Pancreas (tissue), 10 donors: ENCODE measurements at regions not wholly inside any gene's neighbourhood (a gene's known extent, or its start where the extent isn't known, plus 50 kb on each side); places are given as distances from the start of the nearest gene placed in this dataset.
"Not testable (repeated sequence)": the region's sequence is repeated elsewhere in the genome, so short reads cannot be mapped to it uniquely, and the experiment has no call there.

ENCODE experiments used
- ATAC-seq, 4 donors: fragments of 200-7000 bp; cut with Tn5 transposase; one replicate each; pipeline versions ENCODE4 v1.8.0 to v1.9.1; 2020; ENCODE audit warnings: mild to moderate bottlenecking in 4 of 4, moderate library complexity in 4 of 4
- DNase-seq, 6 donors: peaks; one replicate each; pipeline ENCODE4 v3.0.0-alpha.2; 2020
- FAIRE-seq: peaks from 2 replicates; lab custom pipeline; 2012; peaks lifted over from hg19 to GRCh38; lab: Jason Lieb, UNC
- H3K27ac ChIP-seq, 4 donors: fragments of 200-600 bp; sonication (generic); 1 replicate in 3 of 4; 2 replicates in 1 of 4; pipeline versions ENCODE4 v1.5.0 to v1.8.0; 2020
- H3K27me3 ChIP-seq, 4 donors: fragments of 200-600 bp; one replicate each; pipeline ENCODE4 v1.8.0; 2021
- H3K36me3 ChIP-seq, 3 donors: fragments of 200-600 bp; sonication (generic) in 1 of 3; one replicate each; pipeline versions ENCODE4 v1.5.0 to v1.8.0; 2020 to 2021
- H3K4me1 ChIP-seq, 3 donors: fragments of 200-600 bp; one replicate each; pipeline ENCODE4 v1.8.0; 2021
- H3K4me3 ChIP-seq, 4 donors: fragments of 200-600 bp; sonication (generic) in 2 of 4; one replicate each; pipeline versions ENCODE4 v1.5.0 to v1.8.0; 2020 to 2021
- H3K9me3 ChIP-seq, 4 donors: fragments of 200-600 bp; one replicate each; pipeline ENCODE4 v1.8.0; 2021
- WGBS, 2 donors: extraction: QIAGEN DNeasy Blood & Tissue Kit; methylation state at CpG; one replicate each; pipeline ENCODE4 v1.1.7; 2013; 5-methylcytosine and 5-hydroxymethylcytosine counted together
- intact Hi-C, 3 donors: fragments of 100-400 bp; cut with DNase I; formaldehyde crosslinking; loops; one replicate each; pipeline versions ENCODE4 v1.11.1 to v1.14.2; 2022
- TF ChIP-seq, protein P1 (sequence below), 4 donors: fragments of 200-600 bp; sonication (generic) in 3 of 4; IDR thresholded peaks; one replicate each; pipeline versions ENCODE4 v1.5.0 to v1.8.0; 2021; ENCODE audit warnings: antibody characterized with exemption in 4 of 4
- donor health status: healthy with polysubstance abuse.
- donor health status: DM: no; HTN: no; CAD: no; lungs with moderate emphysema.
- donor health status: DM: no; HTN: no; CAD: no.
- donor health status: control.
- donor health status: control.
- donor health status: Bipolar disorder and iron deficiency.
- donor health status: DM: yes; HTN: yes; CAD: no.
- donor health status: DM: no; HTN: no; CAD: no.
- donor health status: DM: no; HTN: no; CAD: no.
- donor health status: DM: yes; HTN: yes; CAD: no.

GRCh38 chr2:241982706-241983570 is 113.4 kb downstream of the RTP5 start:
- H3K36me3 ChIP-seq = peaks cover 0 to 7% (median 0%) of the 10 kb centered on the region in 3 donors
- WGBS, 2 donors = 88 to 90% methylated on average over 23 of the region's 23 CpGs
- H3K27ac ChIP-seq = no peak overlapping the region
- H3K9me3 ChIP-seq = no peaks in the 10 kb centered on the region
- TF ChIP-seq, protein P1, sequence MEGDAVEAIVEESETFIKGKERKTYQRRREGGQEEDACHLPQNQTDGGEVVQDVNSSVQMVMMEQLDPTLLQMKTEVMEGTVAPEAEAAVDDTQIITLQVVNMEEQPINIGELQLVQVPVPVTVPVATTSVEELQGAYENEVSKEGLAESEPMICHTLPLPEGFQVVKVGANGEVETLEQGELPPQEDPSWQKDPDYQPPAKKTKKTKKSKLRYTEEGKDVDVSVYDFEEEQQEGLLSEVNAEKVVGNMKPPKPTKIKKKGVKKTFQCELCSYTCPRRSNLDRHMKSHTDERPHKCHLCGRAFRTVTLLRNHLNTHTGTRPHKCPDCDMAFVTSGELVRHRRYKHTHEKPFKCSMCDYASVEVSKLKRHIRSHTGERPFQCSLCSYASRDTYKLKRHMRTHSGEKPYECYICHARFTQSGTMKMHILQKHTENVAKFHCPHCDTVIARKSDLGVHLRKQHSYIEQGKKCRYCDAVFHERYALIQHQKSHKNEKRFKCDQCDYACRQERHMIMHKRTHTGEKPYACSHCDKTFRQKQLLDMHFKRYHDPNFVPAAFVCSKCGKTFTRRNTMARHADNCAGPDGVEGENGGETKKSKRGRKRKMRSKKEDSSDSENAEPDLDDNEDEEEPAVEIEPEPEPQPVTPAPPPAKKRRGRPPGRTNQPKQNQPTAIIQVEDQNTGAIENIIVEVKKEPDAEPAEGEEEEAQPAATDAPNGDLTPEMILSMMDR (IDR thresholded peaks at IDR 0.05) = no peak
- intact Hi-C loops = no loop called here
- FAIRE-seq (no peak), ATAC-seq (peak in 1 of 4 donors; percentile 15), DNase-seq (no peak)
- H3K27me3 ChIP-seq = no peaks in the 10 kb centered on the region
- no peak overlapping the region for H3K4me3 ChIP-seq
- no peaks in the 10 kb centered on the region for H3K4me1 ChIP-seq

- peaks cover 0 to 7% (median 0%) of the 10 kb centered on the region in 3 donors for H3K36me3 ChIP-seq
- intact Hi-C loops = no loop called here
- DNase-seq = peak in 1 of 6 donors; percentile 37
- peaks cover under 1 to 5% (median 4%) of the 10 kb centered on the region in 3 donors for H3K4me1 ChIP-seq
- TF ChIP-seq, protein P1 (IDR thresholded peaks at IDR 0.05) = no peak
- no peak for FAIRE-seq
- no peak overlapping the region for H3K4me3 ChIP-seq
- WGBS, 2 donors = 91 to 93% methylated on average over 22 of the region's 22 CpGs
- no peak for ATAC-seq
- no peak overlapping the region for H3K27ac ChIP-seq
- H3K27me3 ChIP-seq = no peaks in the 10 kb centered on the region
- no peaks in the 10 kb centered on the region for H3K9me3 ChIP-seq
Observed at GRCh38 chr2:241983571-241984270, 114.2 kb downstream of the RTP5 start.

DNA sequence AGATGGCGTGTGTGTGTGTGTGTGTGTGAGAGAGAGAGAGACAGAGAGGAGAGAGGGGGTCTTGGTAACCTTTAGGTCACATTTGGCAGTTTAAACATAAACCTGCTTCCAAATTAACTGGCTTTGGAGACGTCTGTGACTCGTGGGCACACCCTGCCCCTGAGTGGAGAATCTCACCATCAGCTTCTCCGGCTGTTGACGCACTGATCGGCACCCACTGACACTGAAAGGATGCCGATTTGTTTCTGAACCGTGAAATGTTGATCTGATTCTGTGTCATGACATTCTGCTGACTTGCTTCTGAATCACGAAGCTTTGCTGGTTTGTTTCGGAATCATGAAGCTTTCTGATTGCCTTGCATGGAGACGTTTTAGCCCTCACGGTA is 114.7 kb downstream of the RTP5 start:
- no peak for ATAC-seq
- H3K4me1 ChIP-seq = peaks cover 2 to 8% (median 5%) of the 10 kb centered on the region in 3 donors
- 76 to 84% methylated on average over 12 of the region's 12 CpGs for WGBS, 2 donors
- H3K36me3 ChIP-seq = peaks cover 0 to 7% (median 0%) of the 10 kb centered on the region in 3 donors
- H3K27me3 ChIP-seq = no peaks in the 10 kb centered on the region
- TF ChIP-seq, protein P1 (IDR thresholded peaks at IDR 0.05) = no peak
- no peak for FAIRE-seq
- H3K9me3 ChIP-seq = no peaks in the 10 kb centered on the region
- H3K27ac ChIP-seq = no peak overlapping the region
- intact Hi-C loops = no loop called here
- no peak for DNase-seq
- no peak overlapping the region for H3K4me3 ChIP-seq

- WGBS, 2 donors = 88 to 93% methylated on average over 6 of the region's 6 CpGs
- Histone ChIP-seq H3K36me3 (peaks cover 0 to 7% (median 0%) of the 10 kb centered on the region in 3 donors), H3K9me3 (no peaks in the 10 kb centered on the region), H3K27ac (no peak overlapping the region), H3K4me1 (peaks cover 2 to 8% (median 5%) of the 10 kb centered on the region in 3 donors), H3K4me3 (no peak overlapping the region), H3K27me3 (no peaks in the 10 kb centered on the region)
- DNase-seq (peak in 1 of 6 donors; percentile 17), ATAC-seq (no peak), FAIRE-seq (no peak)
- TF ChIP-seq, protein P1 (IDR thresholded peaks at IDR 0.05) = no peak
- intact Hi-C loops = no loop called here
Observed at GRCh38 chr2:241984658-241985057, 115.1 kb downstream of the RTP5 start.

DNA sequence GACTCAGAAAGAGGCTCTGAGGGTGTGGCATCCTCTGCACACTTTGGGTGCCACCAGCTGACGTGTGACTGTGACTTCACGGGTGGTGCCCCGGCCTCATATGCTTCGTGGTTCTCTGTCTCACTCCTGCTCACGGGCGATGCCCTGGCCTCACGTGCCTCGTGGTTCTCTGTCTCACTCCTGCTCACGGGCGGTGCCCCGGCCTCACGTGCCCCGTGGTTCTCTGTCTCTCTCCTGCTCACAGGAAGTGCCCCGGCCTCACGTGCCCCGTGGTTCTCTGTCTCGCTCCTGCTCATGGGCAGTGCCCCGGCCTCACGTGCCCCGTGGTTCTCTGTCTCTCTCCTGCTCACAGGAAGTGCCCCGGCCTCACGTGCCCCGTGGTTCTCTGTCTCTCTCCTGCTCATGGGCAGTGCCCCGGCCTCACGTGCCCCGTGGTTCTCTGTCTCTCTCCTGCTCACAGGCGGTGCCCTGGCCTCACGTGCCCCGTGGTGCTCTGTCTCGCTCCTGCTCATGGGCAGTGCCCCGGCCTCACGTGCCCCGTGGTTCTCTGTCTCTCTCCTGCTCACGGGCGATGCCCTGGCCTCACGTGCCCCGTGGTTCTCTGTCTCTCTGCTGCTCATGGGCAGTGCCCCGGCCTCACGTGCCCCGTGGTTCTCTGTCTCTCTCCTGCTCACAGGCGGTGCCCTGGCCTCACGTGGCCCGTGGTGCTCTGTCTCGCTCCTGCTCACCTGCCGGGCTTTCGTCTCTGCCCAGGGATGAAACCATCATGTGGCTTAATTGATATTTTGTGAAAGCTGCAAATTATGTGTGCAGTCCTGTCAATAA is 115.8 kb downstream of the RTP5 start:
- H3K4me1 ChIP-seq, ATAC-seq, intact Hi-C loops, H3K27me3 ChIP-seq, H3K27ac ChIP-seq, FAIRE-seq, H3K4me3 ChIP-seq, H3K9me3 ChIP-seq, H3K36me3 ChIP-seq: not testable (repeated sequence)
- WGBS, 2 donors = 56 to 66% methylated on average over 43 to 46 of the region's 46 CpGs
- DNase-seq = peak in 1 of 6 donors; percentile 48
